Hematopoietic multipotent progenitor cell treated with erythropoietin and hydrocortisone succinate and interleukin-3 and kit ligand, for 6 days (in vitro differentiated cells): ENCODE measurements at regions not wholly inside any gene's neighbourhood (a gene's known extent, or its start where the extent isn't known, plus 50 kb on each side); places are given as distances from the start of the nearest gene placed in this dataset.
"Not testable (repeated sequence)": the region's sequence is repeated elsewhere in the genome, so short reads cannot be mapped to it uniquely, and the experiment has no call there.

Experiments used
- DNase-seq: peaks from one replicate; pipeline ENCODE4 v3.0.0-alpha.2; 2015

GRCh38 chr6:51261691-51262090, 443.0 kb downstream of the TFAP2B start:
- no peak for DNase-seq

DNA sequence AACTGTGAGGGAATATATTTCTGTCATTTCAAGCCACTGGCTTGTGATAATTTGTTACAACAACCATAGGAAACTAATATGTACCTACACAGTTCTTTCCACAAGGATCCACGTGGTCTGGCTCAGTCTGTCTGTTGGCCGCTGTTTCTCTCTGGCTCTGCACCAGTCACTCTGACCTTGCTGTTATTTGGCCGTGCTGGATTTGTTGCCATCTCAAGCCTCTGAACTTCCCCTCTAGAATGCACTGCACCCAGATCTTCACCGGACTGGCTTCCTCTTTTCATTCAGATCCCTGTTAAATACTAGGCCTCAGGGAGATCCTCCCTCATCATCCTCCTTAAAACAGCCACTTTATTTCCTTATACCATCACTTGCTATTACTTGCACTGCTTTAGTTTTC, 446.8 kb downstream of the TFAP2B start:
- peak; percentile 5 for DNase-seq

DNA sequence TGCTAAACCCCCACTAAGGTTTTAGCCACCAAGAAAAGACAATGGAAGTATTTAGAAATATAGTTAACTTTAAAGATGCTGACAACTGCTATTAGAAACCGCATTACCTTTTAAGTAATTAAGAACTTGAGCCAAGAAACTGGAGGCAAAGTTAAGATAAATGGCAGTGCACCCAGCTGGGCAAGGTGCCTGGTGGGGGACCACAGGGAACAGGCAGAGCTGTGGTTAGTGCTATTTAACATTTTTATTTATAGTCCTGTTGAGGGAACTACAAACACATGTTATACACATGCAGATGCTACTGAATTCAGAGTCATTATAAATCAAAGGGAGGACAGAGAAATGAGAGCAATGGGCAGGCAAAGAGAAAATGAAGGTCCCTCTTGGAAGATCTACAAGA, 447.9 kb downstream of the TFAP2B start:
- DNase-seq, result no peak

DNA sequence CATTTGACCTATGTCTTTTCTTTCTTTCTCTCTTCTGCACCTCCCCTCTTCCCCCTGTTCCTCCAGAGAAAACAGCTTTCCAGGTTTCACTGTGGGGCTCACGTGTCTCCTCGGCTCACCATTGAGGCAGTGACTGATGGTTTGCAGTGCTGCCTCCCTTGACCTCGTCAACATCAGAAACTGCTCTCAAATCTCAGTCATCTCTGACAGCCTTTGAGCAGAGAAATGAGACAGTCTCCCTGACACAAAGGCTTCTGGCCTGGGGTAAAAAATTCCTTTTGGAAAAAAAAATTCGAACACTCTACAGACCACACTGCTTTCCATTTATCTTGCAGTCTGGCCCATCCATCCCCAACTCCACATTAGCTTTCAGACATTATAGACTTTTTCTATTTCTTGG, 450.0 kb downstream of the TFAP2B start:
- DNase-seq, result no peak

- no peak for DNase-seq
These were observed 451.2 kb downstream of the TFAP2B start for GRCh38 chr6:51269876-51270275.

- no peak for DNase-seq
These were observed 452.9 kb downstream of the TFAP2B start for GRCh38 chr6:51271615-51272014.

- DNase-seq, result peak; percentile 14
These were observed 454.7 kb downstream of the TFAP2B start for GRCh38 chr6:51273228-51273961.

DNA sequence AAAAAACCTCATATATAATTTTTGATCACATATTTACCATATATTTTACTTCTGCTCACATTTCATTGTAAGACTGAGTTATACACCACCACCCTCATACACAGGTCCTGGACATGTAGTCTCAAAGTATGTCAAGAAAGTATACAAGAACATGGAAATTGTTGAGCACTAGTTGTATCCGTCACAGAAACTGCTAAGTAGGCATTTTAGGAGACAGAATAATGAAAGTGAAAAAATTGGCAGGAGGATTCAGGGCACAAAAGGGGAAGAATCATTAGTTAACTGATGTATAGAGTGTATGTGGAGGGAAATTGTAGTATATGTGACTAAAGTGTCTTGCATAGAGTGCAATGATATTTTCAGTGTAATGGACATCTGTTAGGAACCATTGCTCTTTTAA, 458.8 kb downstream of the TFAP2B start:
- DNase-seq, result no peak

DNA sequence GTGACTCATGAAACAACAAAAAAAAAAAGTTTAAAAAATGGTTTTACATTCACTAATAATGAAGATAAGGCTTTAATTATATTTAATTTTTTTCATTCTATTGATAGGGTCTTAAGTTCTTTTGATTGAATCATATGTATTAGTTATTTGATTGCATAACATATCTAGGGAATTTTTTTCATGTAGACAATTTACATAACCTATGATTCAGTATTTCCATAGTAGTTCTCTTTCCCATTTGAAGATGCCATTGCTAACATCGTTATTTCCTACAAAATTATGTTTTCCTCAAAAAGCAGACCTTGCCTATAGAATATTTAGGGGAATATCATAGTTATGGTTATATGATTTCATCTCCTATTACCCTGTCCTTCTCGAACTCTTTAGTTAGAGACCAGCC, 463.4 kb downstream of the TFAP2B start:
- DNase-seq, result no peak

DNA sequence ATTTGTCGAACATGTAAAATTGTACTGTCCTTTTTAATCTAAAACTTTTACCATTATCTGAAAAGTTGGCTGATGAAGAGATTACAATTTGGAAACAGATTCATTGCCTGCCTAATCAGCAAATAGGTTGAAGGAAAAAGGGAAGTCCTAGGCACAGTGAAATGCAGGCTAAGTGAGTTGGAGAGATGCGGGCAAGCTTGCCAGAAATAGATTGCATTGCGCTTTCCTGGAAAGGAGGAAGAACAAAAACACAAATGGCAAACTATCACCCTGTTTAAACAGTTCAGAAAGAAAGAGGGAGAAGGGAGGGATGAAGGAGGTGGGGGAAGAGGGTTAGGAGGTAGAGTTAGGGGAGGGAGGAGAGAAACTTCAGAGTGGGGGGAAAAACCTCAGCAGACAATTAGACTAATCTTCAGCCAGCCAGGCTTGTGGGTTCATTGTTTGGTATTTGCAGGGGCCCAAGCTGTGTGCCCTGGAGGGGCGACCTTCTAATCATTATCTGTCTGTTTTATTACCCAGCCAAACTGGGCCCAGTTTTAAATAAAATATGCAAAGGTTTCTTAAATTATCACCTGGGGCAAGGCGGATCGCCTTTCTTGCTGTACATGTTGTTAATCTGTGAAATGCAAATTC, 465.2 kb downstream of the TFAP2B start:
- DNase-seq, result peak; percentile 23

- no peak for DNase-seq
These were observed 467.2 kb downstream of the TFAP2B start for GRCh38 chr6:51285876-51286275.

- no peak for DNase-seq
These were observed 470.4 kb downstream of the TFAP2B start for GRCh38 chr6:51289041-51289440.

GRCh38 chr6:51292659-51293058, 474.0 kb downstream of the TFAP2B start:
- DNase-seq, result no peak

DNA sequence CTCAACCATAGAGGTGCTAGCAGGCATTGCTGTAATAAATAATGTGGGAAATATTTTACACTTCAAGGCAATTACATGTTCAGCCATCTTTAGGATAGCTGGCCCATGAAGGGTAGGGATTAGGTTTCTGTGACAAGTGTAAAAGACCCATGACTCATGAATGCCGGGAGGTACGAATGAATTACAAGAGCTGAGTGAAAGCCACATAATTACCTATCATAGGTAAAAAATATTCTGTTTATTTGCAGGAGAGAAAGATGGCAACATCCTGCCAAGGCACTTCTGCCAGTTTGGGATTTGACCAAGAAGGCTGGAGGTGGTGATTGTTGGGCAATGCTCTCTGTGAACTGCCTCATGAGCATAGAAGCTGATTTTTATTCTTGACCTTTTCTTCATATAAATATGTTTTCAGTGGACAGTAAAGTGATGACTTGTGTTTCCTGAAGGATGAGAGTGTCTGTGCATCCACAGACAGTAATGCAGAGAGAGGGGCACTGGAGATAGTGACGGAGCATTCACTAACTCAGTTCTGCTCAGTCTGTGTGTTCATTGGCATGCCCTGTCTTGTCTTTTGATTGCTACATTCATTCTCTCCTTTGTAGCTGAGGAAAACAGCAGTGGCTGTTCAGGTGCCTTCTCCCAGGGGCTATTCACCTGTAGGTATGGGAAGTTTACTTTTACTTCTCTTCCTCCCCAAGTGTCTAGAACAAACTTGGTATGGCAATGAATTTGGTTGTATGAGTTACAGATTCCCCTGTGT, 481.1 kb downstream of the TFAP2B start:
- DNase-seq, result no peak

DNA sequence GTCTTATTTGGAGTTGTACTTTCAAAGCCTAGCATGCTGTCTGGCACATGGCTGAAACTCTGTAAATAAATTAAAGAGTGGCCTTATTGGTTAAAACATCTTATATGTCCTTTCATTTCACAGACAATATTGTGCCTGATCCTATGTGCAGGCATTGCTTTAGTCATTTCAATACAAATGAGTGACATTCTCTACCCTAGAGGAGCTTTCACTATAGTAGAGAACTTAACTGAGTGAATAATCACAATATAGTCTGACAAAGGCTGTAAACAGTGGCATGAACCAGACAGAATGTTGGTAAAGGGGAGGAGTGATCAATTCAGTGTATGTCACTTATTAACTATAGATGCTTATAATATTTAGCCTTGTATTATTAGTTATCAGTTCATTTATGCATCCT, 481.8 kb downstream of the TFAP2B start:
- DNase-seq, result no peak

- DNase-seq, result no peak
These were observed 483.3 kb downstream of the TFAP2B start for GRCh38 chr6:51301962-51302361.

DNA sequence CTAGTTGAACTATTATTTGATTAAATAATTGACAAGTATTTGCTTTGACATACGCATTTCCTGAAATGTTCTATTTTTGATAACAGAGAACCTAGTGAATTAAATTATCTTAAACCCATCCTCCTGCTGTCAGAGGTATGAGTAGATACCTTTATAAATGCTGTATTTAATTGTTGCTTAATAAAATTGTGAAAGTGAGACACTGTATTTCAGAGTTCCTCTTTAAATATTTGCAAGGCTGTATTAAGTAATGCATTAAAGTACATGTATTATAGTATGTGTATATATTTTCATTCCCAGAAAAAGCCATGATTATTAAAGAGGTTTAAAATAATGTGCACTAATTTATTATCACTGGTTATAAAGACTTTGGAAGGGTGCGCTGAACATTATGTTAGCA, 483.8 kb downstream of the TFAP2B start:
- DNase-seq, result peak; percentile 5

- peak; percentile 40 for DNase-seq
These were observed 484.7 kb downstream of the TFAP2B start for GRCh38 chr6:51303338-51303737.

GRCh38 chr6:51314965-51315364, 496.3 kb downstream of the TFAP2B start:
- no peak for DNase-seq

GRCh38 chr6:51318674-51319073, 500.0 kb downstream of the TFAP2B start:
- DNase-seq, result no peak

GRCh38 chr6:51321477-51321876, 502.8 kb downstream of the TFAP2B start:
- not testable (repeated sequence) for DNase-seq

GRCh38 chr6:51322505-51322904, 503.8 kb downstream of the TFAP2B start:
- no peak for DNase-seq

DNA sequence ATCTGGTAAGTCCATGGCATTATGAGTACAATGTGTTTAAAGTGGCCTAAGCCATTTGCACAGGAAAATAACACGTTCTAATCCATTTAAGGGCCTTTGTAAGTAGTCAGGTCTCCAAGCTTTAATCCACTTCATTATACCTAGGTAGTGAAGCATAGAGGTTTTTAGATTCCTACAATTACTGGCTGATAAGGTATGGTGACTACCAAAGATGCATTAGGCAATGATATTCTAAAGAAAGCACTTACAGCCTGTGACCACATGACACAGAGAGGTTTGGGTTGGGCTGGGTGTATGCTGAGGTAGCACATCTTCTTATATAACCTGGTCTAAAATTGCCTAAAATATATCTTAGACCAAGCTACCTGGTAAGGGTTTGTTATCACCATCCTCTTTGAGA, 504.4 kb downstream of the TFAP2B start:
- no peak for DNase-seq

- DNase-seq, result no peak
These were observed 512.3 kb downstream of the TFAP2B start for GRCh38 chr6:51330971-51331370.
